Omental fat pad (tissue), 3 donors: ENCODE measurements at regions not wholly inside any gene's neighbourhood (a gene's known extent, or its start where the extent isn't known, plus 50 kb on each side); places are given as distances from the start of the nearest gene placed in this dataset.

Experiments used
- ATAC-seq: fragments of 150-250 bp; one replicate; pipeline ENCODE4 v1.9.1; 2016; ENCODE audit warnings: mild to moderate bottlenecking, moderate library complexity; ENCODE audit not compliant: low FRiP score
- DNase-seq: peaks from one replicate; pipeline ENCODE4 v3.0.0-alpha.2; 2019; ENCODE audit warnings: low spot score
- CTCF ChIP-seq, 3 donors: fragments of 450-650 bp; IDR thresholded peaks; one replicate each; pipeline ENCODE4 v1.5.1; 2016 to 2017; ENCODE audit warnings: antibody characterized with exemption in 3 of 3, mild to moderate bottlenecking in 3 of 3, moderate library complexity in 2 of 3

- no peak for DNase-seq
- no peak for TF ChIP-seq CTCF (IDR thresholded peaks at IDR 0.05)
- ATAC-seq: no peak
Observed at GRCh38 chr2:216927163-216927562, 67.3 kb upstream of the TNP1 start.

GRCh38 chr2:216925636-216926366 is 65.9 kb upstream of the TNP1 start:
- ATAC-seq (no peak), DNase-seq (no peak)
- no peak for TF ChIP-seq CTCF (IDR thresholded peaks at IDR 0.05)

- no peak for TF ChIP-seq CTCF (IDR thresholded peaks at IDR 0.05)
Observed at GRCh38 chr2:216925006-216925405, 65.1 kb upstream of the TNP1 start.

GRCh38 chr2:216923706-216924105 is 63.8 kb upstream of the TNP1 start:
- TF ChIP-seq CTCF (IDR thresholded peaks at IDR 0.05): no peak
- ATAC-seq (no peak), DNase-seq (no peak)

More at GRCh38 chr2:216925006-216925405, 65.1 kb upstream of the TNP1 start:
- DNase-seq: no peak
- ATAC-seq: no peak

GRCh38 chr2:216922175-216922780 is 62.4 kb upstream of the TNP1 start:
- DNase-seq (no peak), ATAC-seq (no peak)
- no peak for TF ChIP-seq CTCF (IDR thresholded peaks at IDR 0.05)

GRCh38 chr2:216920937-216921456 is 61.1 kb upstream of the TNP1 start:
- no peak for TF ChIP-seq CTCF (IDR thresholded peaks at IDR 0.05)
- DNase-seq (no peak), ATAC-seq (no peak)
